ENCODE measurements at regions not wholly inside any gene's neighbourhood (a gene's known extent, or its start where the extent isn't known, plus 50 kb on each side); places are given as distances from the start of the nearest gene placed in this dataset.

- H3K4me3 ChIP-seq (ENCODE audit: low read depth, poor library complexity, severe bottlenecking), result no peak overlapping the region
- WGBS, 2 donors, result 67 to 70% methylated on average over 5 of the region's 5 CpGs
- TF ChIP-seq POLR2A (IDR thresholded peaks at IDR 0.05) (no peak), CTCF (IDR thresholded peaks at IDR 0.05) (no peak)
- intact Hi-C loops (cut with DNase I; ENCODE audit: low total_unique reads), result no loop called here
- DNase-seq (ENCODE audit: low spot score in 2 of 2), result no peak
Measured at GRCh38 chr6:92195796-92196195, 1223.6 kb downstream of the EPHA7 start.

GRCh38 chr6:92188016-92188415 is 1231.3 kb downstream of the EPHA7 start:
- no peak for DNase-seq (ENCODE audit: low spot score in 2 of 2)
- 41 to 46% methylated on average over 1 of the region's 1 CpG for WGBS, 2 donors
- intact Hi-C loops (cut with DNase I; ENCODE audit: low total_unique reads), result no loop called here
- no peak overlapping the region for H3K4me3 ChIP-seq (ENCODE audit: low read depth, poor library complexity, severe bottlenecking)
- TF ChIP-seq CTCF (IDR thresholded peaks at IDR 0.05), result no peak
- TF ChIP-seq POLR2A (IDR thresholded peaks at IDR 0.05), result no peak

DNA sequence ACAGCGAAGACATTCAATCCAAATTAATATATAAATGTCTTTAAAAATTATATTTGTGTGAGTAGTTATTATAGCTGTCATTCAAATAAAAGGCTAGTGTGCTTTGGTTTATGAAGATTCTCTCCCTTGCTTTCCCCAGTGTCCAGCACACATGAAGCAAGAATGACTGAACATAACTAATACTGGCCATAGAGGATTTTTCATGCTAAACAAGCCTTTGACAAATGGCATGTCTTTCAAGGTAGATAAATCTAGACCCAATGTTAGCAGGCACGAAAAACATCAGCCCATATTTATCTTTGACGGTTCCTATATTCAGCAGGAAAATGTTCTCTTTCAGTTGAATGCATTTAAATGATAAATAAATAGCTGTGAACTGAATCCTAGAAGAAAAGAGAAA is 1234.4 kb downstream of the EPHA7 start:
- intact Hi-C loops (cut with DNase I; ENCODE audit: low total_unique reads), result no loop called here
- 63 to 71% methylated on average over 3 of the region's 3 CpGs for WGBS, 2 donors
- DNase-seq (ENCODE audit: low spot score in 2 of 2), result no peak
- no peak for TF ChIP-seq CTCF (IDR thresholded peaks at IDR 0.05)
- TF ChIP-seq POLR2A (IDR thresholded peaks at IDR 0.05), result no peak
- no peak overlapping the region for H3K4me3 ChIP-seq (ENCODE audit: low read depth, poor library complexity, severe bottlenecking)

- H3K4me3 ChIP-seq (ENCODE audit: low read depth, poor library complexity, severe bottlenecking), result no peak overlapping the region
- TF ChIP-seq CTCF (IDR thresholded peaks at IDR 0.05) (no peak), POLR2A (IDR thresholded peaks at IDR 0.05) (no peak)
- DNase-seq (ENCODE audit: low spot score in 2 of 2), result no peak
- WGBS, 2 donors, result 79 to 94% methylated on average over 4 of the region's 4 CpGs
- intact Hi-C loops (cut with DNase I; ENCODE audit: low total_unique reads), result no loop called here
Measured at GRCh38 chr6:92181347-92181746, 1238.0 kb downstream of the EPHA7 start.

GRCh38 chr6:92180090-92180489 is 1239.3 kb downstream of the EPHA7 start:
- H3K4me3 ChIP-seq (ENCODE audit: low read depth, poor library complexity, severe bottlenecking), result no peak overlapping the region
- DNase-seq (ENCODE audit: low spot score in 2 of 2), result no peak
- 39 to 44% methylated on average over 2 of the region's 2 CpGs for WGBS, 2 donors
- TF ChIP-seq CTCF (IDR thresholded peaks at IDR 0.05), result no peak
- TF ChIP-seq POLR2A (IDR thresholded peaks at IDR 0.05), result no peak
- intact Hi-C loops (cut with DNase I; ENCODE audit: low total_unique reads), result no loop called here

DNA sequence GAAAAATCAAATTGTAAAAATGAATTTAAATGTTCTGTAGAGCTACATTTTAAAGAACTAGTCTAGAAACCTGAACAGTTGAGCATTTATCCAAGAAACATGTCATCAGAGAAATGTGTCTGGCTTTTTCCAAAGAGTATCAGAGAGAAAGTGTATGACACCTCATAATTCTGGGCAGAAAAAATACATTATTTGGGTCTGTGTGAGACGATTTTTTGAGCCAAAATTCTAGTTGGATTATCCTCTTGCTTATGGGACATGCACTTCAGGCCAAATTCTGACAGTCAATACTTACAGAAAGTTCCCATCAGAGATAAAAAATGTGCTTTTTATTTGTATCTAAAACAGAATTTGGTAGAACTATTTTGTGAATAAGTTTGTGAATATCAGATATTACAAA is 1242.7 kb downstream of the EPHA7 start:
- WGBS, 2 donors, result 18 to 32% methylated on average over 1 of the region's 1 CpG
- TF ChIP-seq CTCF (IDR thresholded peaks at IDR 0.05) (no peak), POLR2A (IDR thresholded peaks at IDR 0.05) (no peak)
- H3K4me3 ChIP-seq (ENCODE audit: low read depth, poor library complexity, severe bottlenecking), result no peak overlapping the region
- intact Hi-C loops (cut with DNase I; ENCODE audit: low total_unique reads), result no loop called here
- DNase-seq (ENCODE audit: low spot score in 2 of 2), result no peak
